ENCODE measurements at regions not wholly inside any gene's neighbourhood (a gene's known extent, or its start where the extent isn't known, plus 50 kb on each side); places are given as distances from the start of the nearest gene placed in this dataset.

- ChIA-PET POLR2A (no interaction called here), CTCF (no interaction called here)
- H3K27me3 ChIP-seq (replicated peaks; ENCODE audit: control insufficient read depth, insufficient read depth, low read length): no peaks in the 10 kb centered on the region
- H3K4me3 ChIP-seq (ENCODE audit: low read depth, low read length): no peak overlapping the region
- no peaks in the 10 kb centered on the region for H3K36me3 ChIP-seq (ENCODE audit: control insufficient read depth, insufficient read depth, low read length)
- H3K9me3 Mint-ChIP-seq (ENCODE audit: unreplicated experiment): no peaks in the 10 kb centered on the region
- H3K4me3 Mint-ChIP-seq (ENCODE audit: unreplicated experiment): no peak overlapping the region
- no peaks in the 10 kb centered on the region for H3K9me3 ChIP-seq
- intact Hi-C loops (cut with micrococcal nuclease; ENCODE audit: unreplicated experiment): no loop called here
- no peak for DNase-seq
- TF ChIP-seq CTCF (IDR thresholded peaks at IDR 0.05; ENCODE audit: insufficient read depth in 1 of 2, low read depth in 1 of 2, low read length in 1 of 2, severe bottlenecking in 1 of 2, unreplicated experiment in 1 of 2): no peak
- no peaks in the 10 kb centered on the region for H3K36me3 Mint-ChIP-seq (ENCODE audit: insufficient read depth, unreplicated experiment)
- H3K4me1 Mint-ChIP-seq (ENCODE audit: low read depth, unreplicated experiment): no peaks in the 10 kb centered on the region
- H3K4me1 ChIP-seq: no peaks in the 10 kb centered on the region
- BruUV-seq (replicated peaks): no TSS peak
- H3K27me3 Mint-ChIP-seq (ENCODE audit: insufficient read depth, unreplicated experiment): peaks cover 2% of the 10 kb centered on the region
- no peak overlapping the region for H3K27ac Mint-ChIP-seq (ENCODE audit: unreplicated experiment)
Observed at GRCh38 chr9:31519424-31519823, 865.0 kb upstream of the ACO1 start.

- H3K36me3 Mint-ChIP-seq (ENCODE audit: insufficient read depth, unreplicated experiment): no peaks in the 10 kb centered on the region
- H3K27me3 ChIP-seq (replicated peaks; ENCODE audit: control insufficient read depth, insufficient read depth, low read length): no peaks in the 10 kb centered on the region
- no TSS peak for BruUV-seq (replicated peaks)
- DNase-seq: no peak
- H3K4me3 Mint-ChIP-seq (ENCODE audit: unreplicated experiment): no peak overlapping the region
- TF ChIP-seq CTCF (IDR thresholded peaks at IDR 0.05; ENCODE audit: insufficient read depth in 1 of 2, low read depth in 1 of 2, low read length in 1 of 2, severe bottlenecking in 1 of 2, unreplicated experiment in 1 of 2): no peak
- H3K4me1 Mint-ChIP-seq (ENCODE audit: low read depth, unreplicated experiment): no peaks in the 10 kb centered on the region
- ChIA-PET CTCF (no interaction called here), POLR2A (no interaction called here)
- no peak overlapping the region for H3K27ac Mint-ChIP-seq (ENCODE audit: unreplicated experiment)
- H3K36me3 ChIP-seq (ENCODE audit: control insufficient read depth, insufficient read depth, low read length): no peaks in the 10 kb centered on the region
- H3K27me3 Mint-ChIP-seq (ENCODE audit: insufficient read depth, unreplicated experiment): peaks cover 2% of the 10 kb centered on the region
- H3K9me3 ChIP-seq: no peaks in the 10 kb centered on the region
- H3K4me3 ChIP-seq (ENCODE audit: low read depth, low read length): no peak overlapping the region
- H3K4me1 ChIP-seq: no peaks in the 10 kb centered on the region
- intact Hi-C loops (cut with micrococcal nuclease; ENCODE audit: unreplicated experiment): no loop called here
- H3K9me3 Mint-ChIP-seq (ENCODE audit: unreplicated experiment): no peaks in the 10 kb centered on the region
Observed at GRCh38 chr9:31519826-31520225, 864.6 kb upstream of the ACO1 start.

GRCh38 chr9:31520301-31521085, 864.0 kb upstream of the ACO1 start:
- no peak overlapping the region for H3K4me3 Mint-ChIP-seq (ENCODE audit: unreplicated experiment)
- Histone ChIP-seq H3K36me3 (ENCODE audit: control insufficient read depth, insufficient read depth, low read length) (no peaks in the 10 kb centered on the region), H3K9me3 (no peaks in the 10 kb centered on the region), H3K4me3 (ENCODE audit: low read depth, low read length) (no peak overlapping the region), H3K27me3 (replicated peaks; ENCODE audit: control insufficient read depth, insufficient read depth, low read length) (no peaks in the 10 kb centered on the region), H3K4me1 (no peaks in the 10 kb centered on the region)
- no peaks in the 10 kb centered on the region for H3K4me1 Mint-ChIP-seq (ENCODE audit: low read depth, unreplicated experiment)
- no TSS peak for BruUV-seq (replicated peaks)
- H3K36me3 Mint-ChIP-seq (ENCODE audit: insufficient read depth, unreplicated experiment): no peaks in the 10 kb centered on the region
- peaks cover 2% of the 10 kb centered on the region for H3K27me3 Mint-ChIP-seq (ENCODE audit: insufficient read depth, unreplicated experiment)
- no peaks in the 10 kb centered on the region for H3K9me3 Mint-ChIP-seq (ENCODE audit: unreplicated experiment)
- no peak for TF ChIP-seq CTCF (IDR thresholded peaks at IDR 0.05; ENCODE audit: insufficient read depth in 1 of 2, low read depth in 1 of 2, low read length in 1 of 2, severe bottlenecking in 1 of 2, unreplicated experiment in 1 of 2)
- DNase-seq: no peak
- H3K27ac Mint-ChIP-seq (ENCODE audit: unreplicated experiment): no peak overlapping the region
- POLR2A ChIA-PET: no interaction called here
- CTCF ChIA-PET: no interaction called here
- intact Hi-C loops (cut with micrococcal nuclease; ENCODE audit: unreplicated experiment): no loop called here
